K562 (cell line): ENCODE measurements at regions not wholly inside any gene's neighbourhood (a gene's known extent, or its start where the extent isn't known, plus 50 kb on each side); places are given as distances from the start of the nearest gene placed in this dataset.

ENCODE experiments used
- ATAC-seq: fragments of 200-7000 bp; cut with Tn5 transposase; 3 replicates; pipeline ENCODE4 v1.9.1; 2020; ENCODE audit warnings: moderate library complexity
- BruUV-seq: library from RNA; stranded (reverse); fragments of 400-500 nt; replicated peaks from 2 replicates; lab custom pipeline; 2021; lab: Mats Ljungman, UMichigan
- CTCF ChIA-PET: fragments of 300-600 bp; formaldehyde crosslinking; extraction: SDS; loops from one replicate; lab custom pipeline; 2021; ENCODE audit warnings: low intra/inter-chr PET ratio; lab: Yijun Ruan, JAX
- POLR2A ChIA-PET: fragments of 300-600, 350-650 bp; sonication (Branson Sonifier 250); formaldehyde crosslinking; extraction: SDS; loops from one replicate; lab custom pipeline; 2021; ENCODE audit warnings: antibody characterized with exemption, inconsistent platforms; lab: Yijun Ruan, JAX
- DNase-seq, 4 experiments: peaks; one replicate each; pipeline versions ENCODE4 v3.0.0 to v3.0.0-alpha.2; 2011 to 2018; ENCODE audit warnings: low spot score in 3 of 4, mixed read lengths in 3 of 4; ENCODE audit errors: extremely low read depth in 1 of 4
- FAIRE-seq: peaks from 2 replicates; lab custom pipeline; 2011; peaks lifted over from hg19 to GRCh38; lab: Jason Lieb, UNC
- H2AFZ ChIP-seq: 2 replicates; pipeline ENCODE4 v1.6.0; 2011; ENCODE audit warnings: low read depth, low read length, control low read depth, inconsistent platforms
- H3K27ac ChIP-seq: fragments of 200-600 bp; 3 replicates; pipeline ENCODE4 v1.8.0; 2011; ENCODE audit warnings: low read depth, mild to moderate bottlenecking, control low read depth, inconsistent platforms, low read length, moderate library complexity, mixed read lengths; ENCODE audit errors: extremely low read depth
- H3K27me3 ChIP-seq, 2 experiments: fragments of 300-600 bp in 1 of 2; 2 replicates in 1 of 2; 3 replicates in 1 of 2; pipeline versions ENCODE4 v1.6.0 to v1.8.0; 2011; ENCODE audit warnings: inconsistent platforms in 2 of 2, low read length in 2 of 2, mild to moderate bottlenecking in 1 of 2, mixed read lengths in 1 of 2, moderate library complexity in 1 of 2; ENCODE audit not compliant: control insufficient read depth in 2 of 2, insufficient read depth in 2 of 2
- H3K36me3 ChIP-seq: fragments of 300-600 bp; 3 replicates; pipeline ENCODE4 v1.8.0; 2011; ENCODE audit warnings: mild to moderate bottlenecking, low read length, inconsistent platforms; ENCODE audit not compliant: control insufficient read depth, insufficient read depth
- H3K4me1 ChIP-seq, 2 experiments: fragments of 200-600 bp in 1 of 2; replicated peaks in 1 of 2; 2 replicates in 1 of 2; 3 replicates in 1 of 2; pipeline versions ENCODE4 v1.5.1 to v1.8.0; 2011; ENCODE audit warnings: inconsistent platforms in 2 of 2, low read length in 2 of 2, mild to moderate bottlenecking in 1 of 2, mixed read lengths in 1 of 2, moderate library complexity in 1 of 2; ENCODE audit not compliant: control insufficient read depth in 2 of 2, insufficient read depth in 2 of 2
- H3K4me2 ChIP-seq: 2 replicates; pipeline ENCODE4 v1.6.1; 2011; ENCODE audit warnings: low read length, control low read depth, inconsistent platforms, mixed read lengths; ENCODE audit not compliant: insufficient read depth
- H3K4me3 ChIP-seq: fragments of 200-600 bp; sonication (generic), shearing (Covaris generic); 2 replicates; pipeline ENCODE4 v1.5.1; 2016; ENCODE audit warnings: control low read depth, inconsistent platforms
- H3K79me2 ChIP-seq: fragments of 200-600 bp; 3 replicates; pipeline ENCODE4 v1.8.0; 2011; ENCODE audit warnings: low read length, inconsistent platforms; ENCODE audit not compliant: control insufficient read depth, insufficient read depth
- H3K9ac ChIP-seq, 2 experiments: 2 replicates each; pipeline versions ENCODE4 v1.6.0 to v1.6.1; 2011; ENCODE audit warnings: low read depth in 2 of 2, low read length in 2 of 2, control low read depth in 1 of 2, inconsistent platforms in 1 of 2, mild to moderate bottlenecking in 1 of 2, mixed read lengths in 1 of 2; ENCODE audit not compliant: insufficient read depth in 1 of 2
- H3K9me1 ChIP-seq: one replicate; pipeline ENCODE4 v1.6.0; 2011; ENCODE audit warnings: inconsistent platforms, mild to moderate bottlenecking, low read length, moderate library complexity; ENCODE audit not compliant: control insufficient read depth, insufficient read depth
- H3K9me3 ChIP-seq: replicated peaks from 2 replicates; pipeline ENCODE4 v1.5.1; 2011; ENCODE audit warnings: low read depth, low read length, inconsistent platforms; ENCODE audit not compliant: control insufficient read depth, insufficient read depth
- H4K20me1 ChIP-seq: replicated peaks from 2 replicates; pipeline ENCODE4 v1.6.1; 2011; ENCODE audit warnings: low read length, inconsistent platforms, mixed read lengths; ENCODE audit not compliant: control insufficient read depth, insufficient read depth
- MYNN ChIP-seq, 2 experiments: sonication (generic); formaldehyde crosslinking in 1 of 2; IDR thresholded peaks; 2 replicates each; pipeline versions ENCODE4 v1.5.0 to v1.6.1; 2016 to 2020; ENCODE audit warnings: antibody characterized with exemption in 1 of 2, missing genetic modification reagents in 1 of 2
- NFIC ChIP-seq: fragments of 450-650 bp; IDR thresholded peaks from 2 replicates; pipeline ENCODE4 v1.6.1; 2017; ENCODE audit warnings: mild to moderate bottlenecking, inconsistent platforms
- NFIX ChIP-seq: fragments of 250-450 bp; sonication (Bioruptor Pico); IDR thresholded peaks from 2 replicates; pipeline ENCODE4 v1.4.0; 2020; ENCODE audit warnings: low read depth, mild to moderate bottlenecking, moderate library complexity
- RBM39 ChIP-seq: fragments of 200-400 bp; formaldehyde crosslinking; optimal IDR thresholded peaks from 2 replicates; pipeline ENCODE3; 2018; ENCODE audit warnings: low read depth, low read length
- RFX5 ChIP-seq: IDR thresholded peaks from 2 replicates; pipeline ENCODE4 v1.6.1; 2011; ENCODE audit warnings: low read depth, mild to moderate bottlenecking, improper control_type of control experiment, low read length
- SMAD2 ChIP-seq: fragments of 150-350 bp; IDR thresholded peaks from 2 replicates; pipeline ENCODE4 v1.6.1; 2014; ENCODE audit warnings: low read depth, mild to moderate bottlenecking, low read length
- SMARCA5 ChIP-seq: fragments of 450-650 bp; IDR thresholded peaks from 2 replicates; pipeline ENCODE4 v1.6.1; 2016
- ZBTB17 ChIP-seq: fragments of 450-650 bp; formaldehyde crosslinking; IDR thresholded peaks from 2 replicates; pipeline ENCODE4 v1.4.0; 2020; ENCODE audit warnings: mild to moderate bottlenecking
- ZNF282 ChIP-seq: sonication (generic); formaldehyde crosslinking; IDR thresholded peaks from 2 replicates; pipeline ENCODE4 v1.8.1; 2023; ENCODE audit warnings: missing genetic modification reagents
- WGBS: fragments of 100-300 bp; shearing (Covaris generic); methylation state at CpG from one replicate; pipeline ENCODE4 v1.1.6; 2016; ENCODE audit warnings: low coverage, mixed read lengths; ENCODE audit not compliant: insufficient coverage; ENCODE audit errors: missing lambda C conversion rate; 5-methylcytosine and 5-hydroxymethylcytosine counted together
- in situ Hi-C: fragments of 300-500 bp; cut with MboI; formaldehyde crosslinking; loops from 4 replicates; pipeline ENCODE4 v1.15.0; 2018; ENCODE audit warnings: inconsistent platforms, mixed read lengths
- intact Hi-C: fragments of 100-400 bp; cut with micrococcal nuclease; formaldehyde crosslinking; loops from 2 replicates; pipeline ENCODE4 v1.14.2; 2022

DNA sequence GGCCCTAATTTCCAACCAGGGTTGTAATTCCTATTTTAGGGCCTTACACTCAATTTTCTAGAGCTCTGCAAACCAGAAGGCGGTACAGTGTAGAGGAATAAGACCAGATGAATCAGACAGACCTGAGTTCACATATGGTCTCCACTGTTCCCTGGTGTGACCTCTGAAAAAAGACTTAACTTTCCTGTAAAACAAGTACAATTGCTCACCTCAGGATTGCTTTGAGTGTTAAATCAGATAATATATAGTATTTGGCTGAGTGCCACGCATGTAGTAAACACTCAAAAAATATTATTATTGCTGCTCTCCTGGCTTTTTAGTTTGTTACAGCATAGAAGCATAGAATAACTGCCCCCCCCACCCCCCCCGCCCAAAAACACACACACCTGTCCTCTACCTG, 51.0 kb upstream of the STT3B start:
- H3K9me1 ChIP-seq: no peaks in the 10 kb centered on the region
- H3K36me3 ChIP-seq: no peaks in the 10 kb centered on the region
- peaks cover 0 to 2% of the 10 kb centered on the region in 2 experiments; a peak in 2 of 5 replicates for H3K4me1 ChIP-seq
- DNase-seq (no peak), FAIRE-seq (no peak), ATAC-seq (peak; percentile 32; the same call in 2 of the 3 replicates)
- no peak overlapping the region for H3K27ac ChIP-seq
- in situ Hi-C loops (no loop called here), intact Hi-C loops (no loop called here)
- CTCF ChIA-PET: no interaction called here
- 9% methylated on average over 3 of the region's 3 CpGs for WGBS
- H3K27me3 ChIP-seq: no peaks in the 10 kb centered on the region
- BruUV-seq: no TSS peak
- H4K20me1 ChIP-seq: no peaks in the 10 kb centered on the region
- H3K9ac ChIP-seq: no peak overlapping the region
- H3K4me3 ChIP-seq: no peak overlapping the region
- no peak overlapping the region for H2AFZ ChIP-seq
- TF ChIP-seq SMARCA5: no peak
- peak; percentile 84 for TF ChIP-seq NFIC
- TF ChIP-seq NFIX (CRISPR knock-in tag): 0 out of 2 replicates have a peak, but pooled peaks have one; percentile 18
- no peak overlapping the region for H3K4me2 ChIP-seq
- POLR2A ChIA-PET: interaction anchor here (0.9 to 1.4 kb wide), 2 partner anchors 10 to 19 kb away, joined by 4 read pairs; no protein-coding TSS in a partner anchor
- H3K9me3 ChIP-seq: peaks cover 4% of the 10 kb centered on the region; the same call in 1 of the 2 replicates
- H3K79me2 ChIP-seq: no peaks in the 10 kb centered on the region

DNA sequence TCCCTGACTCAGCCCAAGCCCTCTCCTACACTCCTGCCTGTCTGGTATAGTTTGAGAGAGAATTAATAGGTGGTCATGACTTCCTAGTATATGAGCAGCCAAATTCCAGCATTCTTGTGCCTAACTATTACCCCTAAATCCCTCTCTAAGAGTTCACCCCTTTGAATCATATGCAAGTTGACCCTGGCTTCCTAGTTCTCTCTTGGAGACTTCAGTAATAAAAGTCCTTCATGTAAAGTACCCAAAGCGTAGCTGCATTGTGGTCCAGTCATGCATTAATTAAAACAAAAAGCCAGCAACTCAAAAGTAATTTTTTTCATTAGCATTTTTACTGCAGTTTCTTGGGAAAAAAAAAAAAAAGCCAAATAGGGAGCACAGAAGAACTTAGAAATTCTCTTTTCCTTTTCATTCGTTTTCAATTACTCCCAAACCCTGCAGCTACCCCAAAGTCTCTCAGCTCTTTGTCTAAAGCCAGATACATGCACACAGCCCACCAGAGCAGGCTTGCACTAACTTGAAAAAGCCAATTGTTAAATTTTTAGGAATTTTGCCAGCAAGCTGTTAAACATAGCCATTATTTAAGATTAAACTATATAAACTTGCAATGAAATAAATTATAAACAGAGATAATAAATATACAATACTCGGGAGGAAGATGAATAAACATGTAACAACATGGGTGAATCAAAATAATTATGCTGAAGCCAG, 50.1 kb upstream of the STT3B start:
- no peak overlapping the region for H3K9ac ChIP-seq
- no peak overlapping the region for H2AFZ ChIP-seq
- H3K27me3 ChIP-seq: no peaks in the 10 kb centered on the region
- H4K20me1 ChIP-seq: no peaks in the 10 kb centered on the region
- DNase-seq: no peak
- in situ Hi-C loops: no loop called here
- BruUV-seq: no TSS peak
- TF ChIP-seq ZBTB17: no peak
- TF ChIP-seq MYNN (IDR thresholded peaks at IDR 0.05): no peak
- no peak for TF ChIP-seq MYNN (CRISPR knock-in tag; IDR thresholded peaks at IDR 0.05)
- no peak for TF ChIP-seq RFX5
- TF ChIP-seq ZNF282 (CRISPR knock-in tag): no peak
- no peak for TF ChIP-seq SMAD2
- TF ChIP-seq RBM39: no peak
- TF ChIP-seq, all 486 proteins: peak for 0
- intact Hi-C loops: no loop called here
- POLR2A ChIA-PET: interaction anchor here (0.9 to 1.4 kb wide), 3 partner anchors 11 to 28 kb away, joined by 3 to 4 read pairs (median 4); no protein-coding TSS in a partner anchor
- no peaks in the 10 kb centered on the region for H3K79me2 ChIP-seq
- no peak overlapping the region for H3K27ac ChIP-seq
- no peaks in the 10 kb centered on the region for H3K9me1 ChIP-seq
- WGBS: 15% methylated on average over 3 of the region's 3 CpGs
- H3K4me3 ChIP-seq: no peak overlapping the region
- H3K4me2 ChIP-seq: no peak overlapping the region
- no peaks in the 10 kb centered on the region for H3K36me3 ChIP-seq
- peaks cover 4% of the 10 kb centered on the region; the same call in 1 of the 2 replicates for H3K9me3 ChIP-seq
- H3K4me1 ChIP-seq: peaks cover 4 to 12% of the 10 kb centered on the region in 2 experiments; a peak in 3 of 5 replicates
- ATAC-seq: no peak
- FAIRE-seq: no peak
- CTCF ChIA-PET: no interaction called here
